ENCODE measurements at regions not wholly inside any gene's neighbourhood (a gene's known extent, or its start where the extent isn't known, plus 50 kb on each side); places are given as distances from the start of the nearest gene placed in this dataset.

- H3K79me2 ChIP-seq (ENCODE audit: control insufficient read depth, insufficient read depth, low read length) = no peaks in the 10 kb centered on the region
- intact Hi-C loops (cut with micrococcal nuclease) (loop anchor here (1.0 kb wide), 2 partner anchors 23 to 27 kb away; no protein-coding TSS in a partner anchor), dilution Hi-C loops (cut with MboI; ENCODE audit: extremely low pct_ligation_motif_present, low sequenced_read_pairs) (no loop called here)
- H3K36me3 ChIP-seq (ENCODE audit: control insufficient read depth in 2 of 2, extremely low read depth in 1 of 2, insufficient read depth in 2 of 2, low read length in 2 of 2) = no peaks in the 10 kb centered on the region
- H3K4me2 ChIP-seq (ENCODE audit: insufficient read depth, low read length) = peak overlapping the region; percentile 58
- H3K27me3 ChIP-seq (ENCODE audit: control insufficient read depth in 2 of 2, insufficient read depth in 2 of 2, low read length in 2 of 2) = no peaks in the 10 kb centered on the region
- no peak overlapping the region for H3K9ac ChIP-seq (replicated peaks; ENCODE audit: extremely low read depth, insufficient read depth, low read length)
- no peaks in the 10 kb centered on the region for H4K20me1 ChIP-seq (replicated peaks; ENCODE audit: control insufficient read depth, extremely low read depth, insufficient read depth, low read length)
- H3K4me1 ChIP-seq (ENCODE audit: control insufficient read depth, extremely low read depth, insufficient read depth, low read length) = peaks cover 20% of the 10 kb centered on the region
- DNase-seq (ENCODE audit: low read depth, low spot score) = peak; percentile 97
- peak overlapping the region; percentile 54 for H3K27ac ChIP-seq (ENCODE audit: insufficient read depth, low read depth, low read length)
- H3K9me3 ChIP-seq (replicated peaks; ENCODE audit: control insufficient read depth, insufficient read depth, low read length) = no peaks in the 10 kb centered on the region
- H3K9me1 ChIP-seq (replicated peaks; ENCODE audit: control insufficient read depth, extremely low read depth, insufficient read depth, low read length) = no peaks in the 10 kb centered on the region
- ChIA-PET POLR2A (no interaction called here), CTCF (interaction anchor here (0.8 to 1.6 kb wide), 3 partner anchors 21 to 75 kb away, joined by 3 to 11 read pairs (median 5); no protein-coding TSS in a partner anchor)
- no peak overlapping the region for H3K4me3 ChIP-seq (replicated peaks in 1 of 3; ENCODE audit: insufficient read depth in 1 of 3, low read depth in 1 of 3, low read length in 3 of 3)
- peak; percentile 96 for FAIRE-seq
- no peak overlapping the region for H2AFZ ChIP-seq (ENCODE audit: low read depth, low read length)
- no peak for TF ChIP-seq MYC (IDR thresholded peaks at IDR 0.05; ENCODE audit: low read depth, low read length)
- no peak for TF ChIP-seq EZH2 (IDR thresholded peaks at IDR 0.05; ENCODE audit: borderline replicate concordance, low read depth, low read length, severe bottlenecking)
- TF ChIP-seq POLR2AphosphoS5 (IDR thresholded peaks at IDR 0.05; ENCODE audit: insufficient read depth, low read depth, low read length) = peak; percentile 68
- TF ChIP-seq JUN (IDR thresholded peaks at IDR 0.05; ENCODE audit: borderline replicate concordance, insufficient read depth, insufficient read length, low read depth) = peak; percentile 1
- peak; percentile 66 for TF ChIP-seq GATA2 (IDR thresholded peaks at IDR 0.05; ENCODE audit: insufficient read depth, insufficient read length, low read depth, low read length)
- TF ChIP-seq FOS (IDR thresholded peaks at IDR 0.05; ENCODE audit: borderline replicate concordance, insufficient read depth, low read length) = no peak
- BruUV-seq (replicated peaks) = no TSS peak
Observed at GRCh38 chr14:71780075-71780474, 152.2 kb upstream of the RGS6 start.

GRCh38 chr14:71780822-71781221, 151.4 kb upstream of the RGS6 start:
- Histone ChIP-seq H3K9me1 (replicated peaks; ENCODE audit: control insufficient read depth, extremely low read depth, insufficient read depth, low read length) (no peaks in the 10 kb centered on the region), H4K20me1 (replicated peaks; ENCODE audit: control insufficient read depth, extremely low read depth, insufficient read depth, low read length) (no peaks in the 10 kb centered on the region), H3K9ac (replicated peaks; ENCODE audit: extremely low read depth, insufficient read depth, low read length) (no peak overlapping the region), H3K36me3 (ENCODE audit: control insufficient read depth in 2 of 2, extremely low read depth in 1 of 2, insufficient read depth in 2 of 2, low read length in 2 of 2) (no peaks in the 10 kb centered on the region), H3K9me3 (replicated peaks; ENCODE audit: control insufficient read depth, insufficient read depth, low read length) (no peaks in the 10 kb centered on the region), H2AFZ (ENCODE audit: low read depth, low read length) (no peak overlapping the region), H3K4me2 (ENCODE audit: insufficient read depth, low read length) (no peak overlapping the region), H3K4me1 (ENCODE audit: control insufficient read depth, extremely low read depth, insufficient read depth, low read length) (peaks cover 20% of the 10 kb centered on the region), H3K79me2 (ENCODE audit: control insufficient read depth, insufficient read depth, low read length) (no peaks in the 10 kb centered on the region), H3K27me3 (ENCODE audit: control insufficient read depth in 2 of 2, insufficient read depth in 2 of 2, low read length in 2 of 2) (no peaks in the 10 kb centered on the region), H3K27ac (ENCODE audit: insufficient read depth, low read depth, low read length) (no peak overlapping the region), H3K4me3 (replicated peaks in 1 of 3; ENCODE audit: insufficient read depth in 1 of 3, low read depth in 1 of 3, low read length in 3 of 3) (no peak overlapping the region)
- FAIRE-seq (no peak), DNase-seq (ENCODE audit: low read depth, low spot score) (peak; percentile 26)
- ChIA-PET CTCF (interaction anchor here (0.8 to 1.8 kb wide), 4 partner anchors 8 to 74 kb away, joined by 3 to 11 read pairs (median 4); no protein-coding TSS in a partner anchor), POLR2A (no interaction called here)
- no peak for TF ChIP-seq POLR2AphosphoS5 (IDR thresholded peaks at IDR 0.05; ENCODE audit: insufficient read depth, low read depth, low read length)
- intact Hi-C loops (cut with micrococcal nuclease) (loop anchor here (1.0 kb wide), 2 partner anchors 22 to 28 kb away; no protein-coding TSS in a partner anchor), dilution Hi-C loops (cut with MboI; ENCODE audit: extremely low pct_ligation_motif_present, low sequenced_read_pairs) (no loop called here)
- BruUV-seq (replicated peaks) = no TSS peak
